ENCODE measurements at regions not wholly inside any gene's neighbourhood (a gene's known extent, or its start where the extent isn't known, plus 50 kb on each side); places are given as distances from the start of the nearest gene placed in this dataset.

GRCh38 chr12:112656141-112656540 lies 135.4 kb upstream of the RPH3A start:
- H3K4me3 Mint-ChIP-seq, result no peak overlapping the region
- H3K27ac Mint-ChIP-seq, result no peak overlapping the region
- DNase-seq (ENCODE audit: low spot score), result no peak
- Histone ChIP-seq H3K27me3 (peaks cover 29% of the 10 kb centered on the region), H4K20me1 (ENCODE audit: low read depth) (no peaks in the 10 kb centered on the region), H3K4me1 (no peaks in the 10 kb centered on the region), H3K4me3 (no peak overlapping the region), H3F3A (ENCODE audit: low read depth) (no peaks in the 10 kb centered on the region), H3K4me2 (no peak overlapping the region), H3K9ac (no peak overlapping the region), H3K36me3 (no peaks in the 10 kb centered on the region), H2AFZ (replicated peaks) (no peak overlapping the region), H3K27ac (no peak overlapping the region), H3K9me3 (ENCODE audit: low read depth) (no peaks in the 10 kb centered on the region), H3K79me2 (ENCODE audit: low read depth) (no peaks in the 10 kb centered on the region)
- peaks cover 2% of the 10 kb centered on the region for H3K27me3 Mint-ChIP-seq (ENCODE audit: insufficient read depth, low read depth)
- H3K9me3 Mint-ChIP-seq, result no peaks in the 10 kb centered on the region
- TF ChIP-seq EZH2 (IDR thresholded peaks at IDR 0.05), result no peak
- TF ChIP-seq EZH2phosphoT487 (IDR thresholded peaks at IDR 0.05), result no peak
- TF ChIP-seq, protein P1, sequence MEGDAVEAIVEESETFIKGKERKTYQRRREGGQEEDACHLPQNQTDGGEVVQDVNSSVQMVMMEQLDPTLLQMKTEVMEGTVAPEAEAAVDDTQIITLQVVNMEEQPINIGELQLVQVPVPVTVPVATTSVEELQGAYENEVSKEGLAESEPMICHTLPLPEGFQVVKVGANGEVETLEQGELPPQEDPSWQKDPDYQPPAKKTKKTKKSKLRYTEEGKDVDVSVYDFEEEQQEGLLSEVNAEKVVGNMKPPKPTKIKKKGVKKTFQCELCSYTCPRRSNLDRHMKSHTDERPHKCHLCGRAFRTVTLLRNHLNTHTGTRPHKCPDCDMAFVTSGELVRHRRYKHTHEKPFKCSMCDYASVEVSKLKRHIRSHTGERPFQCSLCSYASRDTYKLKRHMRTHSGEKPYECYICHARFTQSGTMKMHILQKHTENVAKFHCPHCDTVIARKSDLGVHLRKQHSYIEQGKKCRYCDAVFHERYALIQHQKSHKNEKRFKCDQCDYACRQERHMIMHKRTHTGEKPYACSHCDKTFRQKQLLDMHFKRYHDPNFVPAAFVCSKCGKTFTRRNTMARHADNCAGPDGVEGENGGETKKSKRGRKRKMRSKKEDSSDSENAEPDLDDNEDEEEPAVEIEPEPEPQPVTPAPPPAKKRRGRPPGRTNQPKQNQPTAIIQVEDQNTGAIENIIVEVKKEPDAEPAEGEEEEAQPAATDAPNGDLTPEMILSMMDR (IDR thresholded peaks at IDR 0.05), result no peak
- no peaks in the 10 kb centered on the region for H3K36me3 Mint-ChIP-seq
- H3K4me1 Mint-ChIP-seq, result no peaks in the 10 kb centered on the region

DNA sequence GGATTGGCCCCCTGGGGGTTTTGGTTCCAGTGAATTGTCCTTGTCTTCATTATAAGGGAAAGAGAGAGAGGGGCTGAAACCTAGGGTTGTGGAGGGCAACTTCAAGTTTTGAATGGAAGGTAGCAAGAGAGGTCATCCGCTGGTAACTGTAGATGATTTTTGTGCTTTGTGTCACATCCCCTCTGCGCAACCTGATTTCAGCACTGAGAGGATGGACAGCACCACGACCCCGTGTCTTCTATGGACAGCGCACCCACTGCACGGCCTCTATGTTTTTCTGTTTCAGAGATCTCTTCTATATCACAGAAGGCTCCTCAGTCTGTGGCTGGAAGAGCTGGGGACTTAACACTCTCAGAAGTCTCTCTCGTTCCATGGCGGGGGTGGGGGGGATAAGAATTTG lies 127.0 kb upstream of the RPH3A start:
- no peaks in the 10 kb centered on the region for H3K9me3 ChIP-seq (ENCODE audit: low read depth)
- Mint-ChIP-seq H3K27me3 (ENCODE audit: insufficient read depth, low read depth) (peaks cover 11% of the 10 kb centered on the region), H3K36me3 (no peaks in the 10 kb centered on the region), H3K9me3 (no peaks in the 10 kb centered on the region), H3K4me1 (no peaks in the 10 kb centered on the region), H3K4me3 (no peak overlapping the region), H3K27ac (no peak overlapping the region)
- H3F3A ChIP-seq (ENCODE audit: low read depth), result no peaks in the 10 kb centered on the region
- no peak overlapping the region for H2AFZ ChIP-seq (replicated peaks)
- TF ChIP-seq EZH2 (IDR thresholded peaks at IDR 0.05) (no peak), EZH2phosphoT487 (IDR thresholded peaks at IDR 0.05) (no peak)
- TF ChIP-seq, protein P1 (IDR thresholded peaks at IDR 0.05), result no peak
- peaks cover 9% of the 10 kb centered on the region for H4K20me1 ChIP-seq (ENCODE audit: low read depth)
- no peak overlapping the region for H3K4me2 ChIP-seq
- peaks cover 71% of the 10 kb centered on the region for H3K27me3 ChIP-seq
- no peaks in the 10 kb centered on the region for H3K36me3 ChIP-seq
- H3K27ac ChIP-seq, result no peak overlapping the region
- H3K4me3 ChIP-seq, result no peak overlapping the region
- no peak overlapping the region for H3K9ac ChIP-seq
- no peaks in the 10 kb centered on the region for H3K79me2 ChIP-seq (ENCODE audit: low read depth)
- no peaks in the 10 kb centered on the region for H3K4me1 ChIP-seq
- DNase-seq (ENCODE audit: low spot score), result peak; percentile 78

DNA sequence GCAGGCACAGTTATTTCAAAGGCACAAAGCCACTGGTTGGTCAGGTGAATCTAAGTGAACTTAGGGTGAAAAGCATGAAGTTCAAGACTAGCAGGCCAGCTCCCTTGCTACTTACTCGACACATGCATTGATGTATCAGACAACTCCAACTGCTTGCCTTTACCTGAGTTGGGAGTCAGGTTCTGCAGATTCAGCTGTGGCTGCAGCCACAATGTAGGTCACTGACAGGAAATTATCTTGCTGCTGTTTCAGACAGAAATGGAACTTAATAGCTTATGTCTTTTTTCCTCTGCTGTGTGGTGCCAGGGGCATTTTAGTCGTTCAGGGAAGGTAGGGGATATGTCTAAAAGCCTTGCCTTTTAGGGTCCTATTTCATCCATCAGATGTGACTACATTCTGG lies 125.6 kb upstream of the RPH3A start:
- Mint-ChIP-seq H3K4me3 (no peak overlapping the region), H3K4me1 (no peaks in the 10 kb centered on the region), H3K27me3 (ENCODE audit: insufficient read depth, low read depth) (peaks cover 10% of the 10 kb centered on the region), H3K27ac (no peak overlapping the region), H3K36me3 (no peaks in the 10 kb centered on the region), H3K9me3 (no peaks in the 10 kb centered on the region)
- Histone ChIP-seq H4K20me1 (ENCODE audit: low read depth) (peaks cover 9% of the 10 kb centered on the region), H3K4me2 (no peak overlapping the region), H3F3A (ENCODE audit: low read depth) (no peaks in the 10 kb centered on the region), H3K9ac (no peak overlapping the region), H3K4me1 (no peaks in the 10 kb centered on the region), H3K4me3 (no peak overlapping the region), H3K27me3 (peaks cover 59% of the 10 kb centered on the region), H3K27ac (no peak overlapping the region), H3K79me2 (ENCODE audit: low read depth) (no peaks in the 10 kb centered on the region), H2AFZ (replicated peaks) (no peak overlapping the region), H3K36me3 (no peaks in the 10 kb centered on the region), H3K9me3 (ENCODE audit: low read depth) (no peaks in the 10 kb centered on the region)
- DNase-seq (ENCODE audit: low spot score), result no peak
- TF ChIP-seq EZH2phosphoT487 (IDR thresholded peaks at IDR 0.05), result no peak
- TF ChIP-seq EZH2 (IDR thresholded peaks at IDR 0.05), result no peak
- TF ChIP-seq, protein P1 (IDR thresholded peaks at IDR 0.05), result no peak

All from neural progenitor cell (in vitro differentiated cells).